Lung (tissue), 11 donors: ENCODE measurements at regions not wholly inside any gene's neighbourhood (a gene's known extent, or its start where the extent isn't known, plus 50 kb on each side); places are given as distances from the start of the nearest gene placed in this dataset.

ENCODE experiments used
- ATAC-seq: fragments of 200-7000 bp; cut with Tn5 transposase; one replicate; pipeline ENCODE4 v1.9.1; 2020; ENCODE audit warnings: moderate number of reproducible peaks; ENCODE audit not compliant: insufficient read depth, low FRiP score
- DNase-seq, 3 donors: peaks; one replicate each; pipeline ENCODE4 v3.0.0-alpha.2; 2013 to 2017
- H3K27ac ChIP-seq, 2 donors: one replicate each; pipeline ENCODE4 v1.5.1; 2013; ENCODE audit warnings: mild to moderate bottlenecking in 2 of 2, moderate library complexity in 2 of 2, control low read depth in 1 of 2, inconsistent platforms in 1 of 2, low read depth in 1 of 2, low read length in 1 of 2
- H3K27me3 ChIP-seq, 3 donors: one replicate each; pipeline ENCODE4 v1.5.1; 2013; ENCODE audit warnings: low read length in 2 of 3; ENCODE audit not compliant: control insufficient read depth in 3 of 3, insufficient read depth in 3 of 3
- H3K36me3 ChIP-seq, 4 donors: one replicate each; pipeline ENCODE4 v1.5.1; 2013; ENCODE audit warnings: low read length in 4 of 4, mild to moderate bottlenecking in 1 of 4, moderate library complexity in 1 of 4; ENCODE audit not compliant: control insufficient read depth in 4 of 4, insufficient read depth in 4 of 4
- H3K4me1 ChIP-seq, 5 donors: one replicate each; pipeline ENCODE4 v1.5.1; 2013; ENCODE audit warnings: low read length in 5 of 5, mild to moderate bottlenecking in 2 of 5, moderate library complexity in 1 of 5; ENCODE audit not compliant: control insufficient read depth in 5 of 5, insufficient read depth in 5 of 5
- H3K4me3 ChIP-seq: one replicate; pipeline ENCODE4 v1.5.1; 2013; ENCODE audit warnings: mild to moderate bottlenecking, control low read depth, moderate library complexity
- H3K9ac ChIP-seq, 2 donors: one replicate each; pipeline ENCODE4 v1.5.1; 2013; ENCODE audit warnings: low read length in 2 of 2, control low read depth in 1 of 2; ENCODE audit not compliant: insufficient read depth in 1 of 2
- H3K9me3 ChIP-seq, 4 donors: one replicate each; pipeline ENCODE4 v1.5.1; 2013; ENCODE audit warnings: low read length in 3 of 4, mild to moderate bottlenecking in 1 of 4, moderate library complexity in 1 of 4; ENCODE audit not compliant: control insufficient read depth in 4 of 4, insufficient read depth in 3 of 4
- CTCF ChIP-seq: IDR thresholded peaks from 2 replicates; pipeline ENCODE4 v1.5.1; 2012; ENCODE audit warnings: mild to moderate bottlenecking; ENCODE audit errors: control extremely low read depth, extremely low read depth
- WGBS, 2 donors: extraction: QIAGEN DNeasy Blood & Tissue Kit; methylation state at CpG; one replicate each; pipeline ENCODE4 v1.1.7; 2013; 5-methylcytosine and 5-hydroxymethylcytosine counted together
- donor health status: control.
- donor health status: control.
- donor health status: Bipolar disorder and iron deficiency.
- donor health status: healthy.
- donor health status: DM: yes; HTN: yes; CAD: no.

GRCh38 chr17:28253663-28254062 is 65.3 kb upstream of the TMEM97 start:
- DNase-seq, result no peak
- peaks cover 0 to 5% (median 2%) of the 10 kb centered on the region in 5 donors for H3K4me1 ChIP-seq
- no peak for TF ChIP-seq CTCF
- H3K27ac ChIP-seq, result no peak overlapping the region
- no peak overlapping the region for H3K4me3 ChIP-seq
- H3K36me3 ChIP-seq, result no peaks in the 10 kb centered on the region
- H3K9ac ChIP-seq, result no peak overlapping the region
- no peak for ATAC-seq
- peaks cover 0 to 2% (median 0%) of the 10 kb centered on the region in 4 donors for H3K9me3 ChIP-seq
- peaks cover 0 to 10% (median 2%) of the 10 kb centered on the region in 3 donors for H3K27me3 ChIP-seq
- 91% methylated on average over 6 of the region's 6 CpGs for WGBS, 2 donors

GRCh38 chr17:28255616-28256015 is 63.4 kb upstream of the TMEM97 start:
- no peak overlapping the region for H3K9ac ChIP-seq
- DNase-seq, result no peak
- H3K27ac ChIP-seq, result no peak overlapping the region
- H3K36me3 ChIP-seq, result no peaks in the 10 kb centered on the region
- peaks cover 0 to 10% (median 2%) of the 10 kb centered on the region in 3 donors for H3K27me3 ChIP-seq
- ATAC-seq, result no peak
- no peak for TF ChIP-seq CTCF
- peaks cover 0 to 5% (median 2%) of the 10 kb centered on the region in 5 donors for H3K4me1 ChIP-seq
- H3K9me3 ChIP-seq, result peaks cover 0 to 2% (median 0%) of the 10 kb centered on the region in 4 donors
- no peak overlapping the region for H3K4me3 ChIP-seq
- 63 to 67% methylated on average over 4 of the region's 4 CpGs for WGBS, 2 donors

GRCh38 chr17:28256370-28256769 is 62.6 kb upstream of the TMEM97 start:
- no peak for TF ChIP-seq CTCF
- DNase-seq (no peak), ATAC-seq (no peak)
- Histone ChIP-seq H3K27me3 (peaks cover 0 to 10% (median 2%) of the 10 kb centered on the region in 3 donors), H3K36me3 (no peaks in the 10 kb centered on the region), H3K9ac (no peak overlapping the region), H3K9me3 (peaks cover 0 to 5% (median under 1%) of the 10 kb centered on the region in 4 donors), H3K4me1 (peaks cover 0 to 2% (median 2%) of the 10 kb centered on the region in 5 donors), H3K4me3 (no peak overlapping the region), H3K27ac (no peak overlapping the region)
- WGBS, 2 donors, result 86 to 89% methylated on average over 14 of the region's 14 CpGs

- no peak for TF ChIP-seq CTCF
- 85 to 94% methylated on average over 7 of the region's 7 CpGs for WGBS, 2 donors
- H3K27me3 ChIP-seq, result peaks cover 0 to 7% (median 2%) of the 10 kb centered on the region in 3 donors
- ATAC-seq (no peak), DNase-seq (no peak)
- peaks cover 0 to 6% (median 2%) of the 10 kb centered on the region in 4 donors for H3K9me3 ChIP-seq
- H3K27ac ChIP-seq, result no peak overlapping the region
- H3K4me1 ChIP-seq, result no peaks in the 10 kb centered on the region
- H3K9ac ChIP-seq, result no peak overlapping the region
- H3K36me3 ChIP-seq, result no peaks in the 10 kb centered on the region
- H3K4me3 ChIP-seq, result no peak overlapping the region
Observed at GRCh38 chr17:28256881-28257280, 62.1 kb upstream of the TMEM97 start.
